ENCODE measurements at regions not wholly inside any gene's neighbourhood (a gene's known extent, or its start where the extent isn't known, plus 50 kb on each side); places are given as distances from the start of the nearest gene placed in this dataset.

DNA sequence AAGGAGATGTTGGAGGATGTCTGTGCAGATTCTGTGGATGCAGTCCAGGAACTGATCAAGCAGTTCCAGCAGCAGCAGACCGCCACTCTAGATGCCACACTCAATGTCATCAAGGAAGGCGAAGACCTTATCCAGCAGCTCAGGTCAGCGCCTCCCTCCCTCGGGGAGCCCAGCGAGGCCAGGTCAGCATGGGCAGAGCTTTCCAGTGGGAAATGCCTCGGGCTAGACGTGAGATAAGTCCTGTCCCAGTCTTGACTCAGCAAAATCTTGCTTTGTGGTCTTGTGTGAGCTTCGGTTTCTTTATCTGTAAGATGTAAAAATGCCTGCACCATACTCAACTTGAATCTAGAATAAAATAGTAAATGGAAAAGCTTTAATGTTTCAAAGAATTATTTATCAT lies 335.1 kb upstream of the UMPS start:
- peaks cover 14% of the 10 kb centered on the region for H3K27me3 Mint-ChIP-seq (ENCODE audit: low read depth)
- no peaks in the 10 kb centered on the region for H3K4me1 Mint-ChIP-seq (ENCODE audit: low read depth)
- no peaks in the 10 kb centered on the region for H3K36me3 Mint-ChIP-seq (ENCODE audit: low read depth)
- H3K9me3 Mint-ChIP-seq: no peaks in the 10 kb centered on the region
- no peak overlapping the region for H3K27ac Mint-ChIP-seq
- no peak for DNase-seq (ENCODE audit: low spot score)
- no peak overlapping the region for H3K4me3 Mint-ChIP-seq (ENCODE audit: low read depth)
- intact Hi-C loops (cut with micrococcal nuclease): no loop called here

DNA sequence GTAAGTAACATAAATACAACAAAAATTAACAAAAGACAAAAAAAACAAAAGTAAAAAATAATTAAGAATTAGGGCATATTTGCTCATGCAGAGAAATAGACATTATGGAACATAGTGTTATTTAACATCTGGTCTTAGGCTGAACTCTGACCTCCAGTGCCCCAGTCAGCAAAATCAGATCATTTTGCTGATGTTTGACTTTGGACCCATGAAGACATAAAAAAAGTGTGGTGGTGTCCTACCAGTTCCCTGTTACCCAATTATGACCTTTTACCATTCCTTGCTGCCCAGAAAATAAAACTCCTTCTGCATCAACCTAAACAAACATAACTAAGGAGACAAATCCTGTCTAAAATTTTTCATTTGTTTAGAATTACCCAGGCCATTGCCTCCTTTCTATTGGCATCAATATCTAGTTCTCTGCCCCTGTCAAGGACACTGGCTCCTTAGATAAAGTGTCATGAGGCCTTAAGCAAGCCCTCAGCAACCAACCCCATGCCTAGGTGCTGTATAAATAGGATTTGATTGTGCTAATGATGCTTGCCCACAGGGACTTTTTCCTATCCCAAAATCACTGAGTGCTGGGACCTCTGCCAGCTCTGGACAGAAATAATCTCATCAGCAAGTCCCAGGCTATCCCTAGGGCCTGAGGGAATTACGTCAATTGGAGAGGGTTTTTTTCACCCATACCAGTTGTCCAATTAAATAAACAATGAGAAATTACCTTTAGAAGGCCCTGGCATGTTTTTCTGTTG lies 334.5 kb upstream of the UMPS start:
- no peaks in the 10 kb centered on the region for H3K4me1 Mint-ChIP-seq (ENCODE audit: low read depth)
- H3K9me3 Mint-ChIP-seq: no peaks in the 10 kb centered on the region
- H3K4me3 Mint-ChIP-seq (ENCODE audit: low read depth): no peak overlapping the region
- intact Hi-C loops (cut with micrococcal nuclease): no loop called here
- no peaks in the 10 kb centered on the region for H3K36me3 Mint-ChIP-seq (ENCODE audit: low read depth)
- no peak for DNase-seq (ENCODE audit: low spot score)
- no peak overlapping the region for H3K27ac Mint-ChIP-seq
- peaks cover 13% of the 10 kb centered on the region for H3K27me3 Mint-ChIP-seq (ENCODE audit: low read depth)

DNA sequence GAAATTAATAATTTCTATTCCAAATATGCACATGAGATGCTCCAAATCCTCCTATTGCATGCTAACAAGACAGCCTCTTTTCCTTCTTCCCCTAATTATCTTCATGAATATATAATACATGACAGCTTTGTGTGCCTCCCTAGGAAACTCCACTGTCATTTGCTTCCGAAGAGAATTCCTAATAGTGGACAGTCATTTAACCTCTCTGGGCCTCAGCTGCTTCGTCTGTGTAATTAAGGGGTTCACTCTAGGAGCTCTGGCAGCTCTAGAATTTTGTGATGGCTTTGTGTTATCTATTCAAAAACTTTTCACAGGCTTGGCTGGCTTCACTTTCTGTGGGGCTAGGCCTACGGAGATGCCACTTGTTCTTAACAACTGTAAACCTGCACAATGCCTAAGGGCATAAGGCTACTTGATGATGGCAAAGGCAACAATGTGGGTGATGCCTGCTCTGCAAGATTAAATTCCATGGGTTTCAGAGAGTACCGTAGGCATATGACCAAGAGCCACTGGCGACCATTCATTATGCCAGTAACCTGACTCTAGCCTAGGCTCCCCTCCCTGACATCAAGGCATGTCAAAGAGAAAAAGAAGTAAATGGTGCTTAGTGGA lies 333.8 kb upstream of the UMPS start:
- Mint-ChIP-seq H3K36me3 (ENCODE audit: low read depth) (no peaks in the 10 kb centered on the region), H3K27me3 (ENCODE audit: low read depth) (peaks cover 8% of the 10 kb centered on the region), H3K4me3 (ENCODE audit: low read depth) (no peak overlapping the region), H3K27ac (no peak overlapping the region), H3K4me1 (ENCODE audit: low read depth) (no peaks in the 10 kb centered on the region), H3K9me3 (no peaks in the 10 kb centered on the region)
- no peak for DNase-seq (ENCODE audit: low spot score)
- intact Hi-C loops (cut with micrococcal nuclease): no loop called here

DNA sequence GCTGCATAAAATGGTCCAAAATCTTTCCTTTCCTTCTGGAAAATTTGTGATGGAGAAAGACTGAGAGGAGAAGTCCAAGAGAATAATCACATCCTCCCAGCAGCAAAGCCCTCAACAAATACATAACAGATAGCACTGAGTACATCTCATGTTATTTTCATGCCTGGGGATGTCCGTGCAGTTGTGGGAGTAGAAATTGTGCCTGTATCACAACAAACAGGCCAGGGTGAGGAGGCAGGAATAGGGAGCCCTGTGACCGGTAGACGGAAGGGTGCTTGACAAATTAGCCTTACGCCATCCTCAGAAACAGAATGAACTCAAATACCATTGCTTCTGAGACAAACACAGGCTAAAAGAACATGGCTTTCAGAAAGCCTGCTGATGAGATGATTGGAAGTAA lies 333.2 kb upstream of the UMPS start:
- Mint-ChIP-seq H3K27ac (no peak overlapping the region), H3K4me1 (ENCODE audit: low read depth) (no peaks in the 10 kb centered on the region), H3K27me3 (ENCODE audit: low read depth) (peaks cover 8% of the 10 kb centered on the region), H3K9me3 (no peaks in the 10 kb centered on the region), H3K4me3 (ENCODE audit: low read depth) (no peak overlapping the region), H3K36me3 (ENCODE audit: low read depth) (no peaks in the 10 kb centered on the region)
- intact Hi-C loops (cut with micrococcal nuclease): no loop called here
- no peak for DNase-seq (ENCODE audit: low spot score)

DNA sequence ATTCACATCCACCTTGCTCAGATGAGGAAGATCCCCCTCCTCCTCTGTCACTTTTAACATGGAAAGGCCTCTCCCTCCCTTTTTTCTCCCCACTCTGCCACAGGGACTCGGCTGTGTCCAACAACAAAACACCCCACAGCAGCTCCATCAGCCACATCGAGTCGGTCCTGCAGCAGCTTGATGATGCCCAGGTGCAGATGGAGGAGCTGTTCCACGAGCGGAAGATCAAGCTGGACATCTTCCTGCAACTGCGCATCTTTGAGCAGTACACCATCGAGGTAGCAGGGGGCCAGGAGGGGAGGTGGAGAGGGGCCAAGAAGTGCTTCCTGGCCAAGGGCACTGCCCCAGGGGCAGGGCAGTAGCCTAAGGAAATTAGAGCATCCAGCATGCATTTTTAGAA lies 331.7 kb upstream of the UMPS start:
- Mint-ChIP-seq H3K9me3 (no peaks in the 10 kb centered on the region), H3K4me1 (ENCODE audit: low read depth) (no peaks in the 10 kb centered on the region), H3K27ac (no peak overlapping the region), H3K27me3 (ENCODE audit: low read depth) (peaks cover 8% of the 10 kb centered on the region), H3K36me3 (ENCODE audit: low read depth) (no peaks in the 10 kb centered on the region), H3K4me3 (ENCODE audit: low read depth) (no peak overlapping the region)
- intact Hi-C loops (cut with micrococcal nuclease): no loop called here
- no peak for DNase-seq (ENCODE audit: low spot score)

DNA sequence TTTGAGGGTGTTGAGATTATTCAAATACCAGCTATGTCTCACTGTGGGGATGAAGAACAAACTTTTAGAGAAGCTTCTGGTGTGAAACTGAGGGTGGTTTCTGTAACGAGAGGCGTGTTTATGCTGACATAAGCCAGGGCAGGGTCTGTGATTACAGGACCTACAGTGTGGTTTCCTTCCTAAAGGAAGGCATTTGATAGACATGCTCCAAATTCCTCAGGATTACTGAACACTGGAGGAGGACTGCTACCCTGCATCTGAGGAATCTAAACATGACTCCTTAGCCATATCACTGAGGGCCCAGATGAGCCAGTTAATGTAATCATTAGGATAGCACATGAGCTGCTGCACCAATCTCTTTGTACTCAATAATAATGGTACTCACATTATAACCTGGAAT lies 328.4 kb upstream of the UMPS start:
- intact Hi-C loops (cut with micrococcal nuclease): no loop called here
- Mint-ChIP-seq H3K36me3 (ENCODE audit: low read depth) (no peaks in the 10 kb centered on the region), H3K9me3 (no peaks in the 10 kb centered on the region), H3K27ac (no peak overlapping the region), H3K27me3 (ENCODE audit: low read depth) (peaks cover 1% of the 10 kb centered on the region), H3K4me1 (ENCODE audit: low read depth) (no peaks in the 10 kb centered on the region), H3K4me3 (ENCODE audit: low read depth) (no peak overlapping the region)
- no peak for DNase-seq (ENCODE audit: low spot score)

DNA sequence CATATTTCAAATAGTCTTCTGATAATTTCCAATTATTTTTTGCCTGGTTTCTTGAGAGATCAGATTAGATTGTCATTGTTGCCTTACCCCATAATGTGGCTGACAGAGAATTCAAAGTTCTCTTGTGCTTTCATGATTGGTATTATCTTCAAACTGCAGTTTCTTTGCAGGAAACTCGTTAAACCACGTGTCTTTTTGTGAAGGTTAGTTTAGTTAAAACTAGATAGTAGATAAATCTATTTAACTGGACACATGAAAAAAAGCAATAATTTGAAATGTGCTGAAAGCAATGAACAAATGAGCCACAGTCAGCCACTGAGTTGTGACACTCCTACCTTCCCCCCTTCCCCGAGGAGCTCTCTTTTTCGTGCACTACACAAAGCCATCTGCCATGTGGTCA lies 327.5 kb upstream of the UMPS start:
- H3K4me3 Mint-ChIP-seq (ENCODE audit: low read depth): no peak overlapping the region
- H3K27ac Mint-ChIP-seq: no peak overlapping the region
- intact Hi-C loops (cut with micrococcal nuclease): no loop called here
- peaks cover 1% of the 10 kb centered on the region for H3K27me3 Mint-ChIP-seq (ENCODE audit: low read depth)
- H3K4me1 Mint-ChIP-seq (ENCODE audit: low read depth): no peaks in the 10 kb centered on the region
- no peak for DNase-seq (ENCODE audit: low spot score)
- no peaks in the 10 kb centered on the region for H3K9me3 Mint-ChIP-seq
- no peaks in the 10 kb centered on the region for H3K36me3 Mint-ChIP-seq (ENCODE audit: low read depth)

DNA sequence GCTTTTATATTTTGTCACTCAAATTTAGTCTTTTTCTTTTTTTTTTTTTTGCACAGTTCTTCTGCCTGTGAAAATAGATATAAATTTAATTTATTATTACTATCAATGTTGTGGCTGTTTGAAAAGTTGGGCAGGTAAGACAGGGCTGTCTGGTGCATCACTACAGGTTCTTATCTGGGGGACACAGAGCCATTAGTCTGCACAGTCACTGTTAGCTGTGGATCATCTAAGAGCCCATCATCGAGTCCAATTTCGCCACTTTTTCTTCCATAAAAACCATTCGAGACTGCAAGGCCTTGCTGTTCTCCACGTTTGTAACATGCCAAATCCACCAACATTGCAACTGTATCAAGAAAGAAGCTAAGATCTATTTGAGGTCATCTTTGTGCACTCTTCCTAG lies 325.6 kb upstream of the UMPS start:
- no peak for DNase-seq (ENCODE audit: low spot score)
- no peaks in the 10 kb centered on the region for H3K9me3 Mint-ChIP-seq
- no peaks in the 10 kb centered on the region for H3K36me3 Mint-ChIP-seq (ENCODE audit: low read depth)
- H3K27ac Mint-ChIP-seq: no peak overlapping the region
- H3K4me1 Mint-ChIP-seq (ENCODE audit: low read depth): no peaks in the 10 kb centered on the region
- intact Hi-C loops (cut with micrococcal nuclease): no loop called here
- peaks cover 1% of the 10 kb centered on the region for H3K27me3 Mint-ChIP-seq (ENCODE audit: low read depth)
- H3K4me3 Mint-ChIP-seq (ENCODE audit: low read depth): no peak overlapping the region

DNA sequence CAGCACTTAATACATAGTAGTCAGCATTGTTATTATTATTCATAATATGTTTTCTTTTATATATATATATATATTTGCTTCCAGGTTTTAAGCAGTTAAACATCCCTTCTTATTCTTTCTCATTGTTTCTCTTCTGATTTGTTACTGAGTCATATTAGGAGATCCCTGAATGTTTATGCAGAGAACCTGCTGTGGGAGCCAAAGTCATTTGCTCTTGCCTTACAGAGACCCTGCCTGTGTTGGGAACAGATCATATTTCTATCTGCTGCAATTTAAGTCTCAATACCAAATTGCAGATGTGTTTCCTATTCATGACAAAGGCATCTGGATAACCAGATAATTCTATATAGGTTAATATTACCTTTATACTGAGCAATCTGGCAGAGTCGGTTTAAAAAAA lies 323.0 kb upstream of the UMPS start:
- H3K27me3 Mint-ChIP-seq (ENCODE audit: low read depth): peaks cover 1% of the 10 kb centered on the region
- DNase-seq (ENCODE audit: low spot score): no peak
- intact Hi-C loops (cut with micrococcal nuclease): no loop called here
- H3K36me3 Mint-ChIP-seq (ENCODE audit: low read depth): no peaks in the 10 kb centered on the region
- no peak overlapping the region for H3K27ac Mint-ChIP-seq
- H3K4me3 Mint-ChIP-seq (ENCODE audit: low read depth): no peak overlapping the region
- H3K9me3 Mint-ChIP-seq: no peaks in the 10 kb centered on the region
- no peaks in the 10 kb centered on the region for H3K4me1 Mint-ChIP-seq (ENCODE audit: low read depth)

DNA sequence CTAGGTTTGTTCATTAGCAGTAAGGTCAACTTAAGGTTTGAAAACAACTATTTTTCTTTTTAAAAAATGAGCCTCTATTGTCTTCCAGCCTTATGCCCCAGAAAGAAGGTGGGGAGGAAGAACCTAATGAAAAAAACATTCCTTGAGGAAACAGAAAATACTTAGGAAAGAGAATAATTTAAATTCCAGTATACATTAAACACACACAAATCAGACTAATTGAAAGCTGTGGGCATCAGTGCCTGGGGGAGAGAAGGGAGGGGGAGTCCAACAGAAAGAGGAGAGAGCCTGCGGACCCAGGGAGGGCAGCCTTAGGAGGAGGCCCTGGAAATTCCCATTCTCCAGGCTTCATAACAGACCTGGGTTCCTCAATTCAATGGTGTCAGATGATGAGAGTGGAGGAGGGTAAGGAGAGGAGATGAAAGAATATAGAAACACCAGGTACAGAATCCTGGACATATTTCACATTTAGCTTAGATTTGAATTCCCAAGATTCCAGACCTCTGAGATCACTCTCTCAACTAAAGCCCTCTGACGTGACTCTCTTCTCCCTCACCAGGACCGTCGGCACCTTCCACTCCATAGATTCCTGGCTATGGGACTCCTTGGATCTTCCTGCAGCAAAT lies 320.5 kb upstream of the UMPS start:
- no peak for DNase-seq (ENCODE audit: low spot score)
- H3K9me3 Mint-ChIP-seq: no peaks in the 10 kb centered on the region
- H3K4me1 Mint-ChIP-seq (ENCODE audit: low read depth): no peaks in the 10 kb centered on the region
- intact Hi-C loops (cut with micrococcal nuclease): no loop called here
- H3K4me3 Mint-ChIP-seq (ENCODE audit: low read depth): no peak overlapping the region
- no peak overlapping the region for H3K27ac Mint-ChIP-seq
- H3K36me3 Mint-ChIP-seq (ENCODE audit: low read depth): no peaks in the 10 kb centered on the region
- peaks cover under 1% of the 10 kb centered on the region for H3K27me3 Mint-ChIP-seq (ENCODE audit: low read depth)

DNA sequence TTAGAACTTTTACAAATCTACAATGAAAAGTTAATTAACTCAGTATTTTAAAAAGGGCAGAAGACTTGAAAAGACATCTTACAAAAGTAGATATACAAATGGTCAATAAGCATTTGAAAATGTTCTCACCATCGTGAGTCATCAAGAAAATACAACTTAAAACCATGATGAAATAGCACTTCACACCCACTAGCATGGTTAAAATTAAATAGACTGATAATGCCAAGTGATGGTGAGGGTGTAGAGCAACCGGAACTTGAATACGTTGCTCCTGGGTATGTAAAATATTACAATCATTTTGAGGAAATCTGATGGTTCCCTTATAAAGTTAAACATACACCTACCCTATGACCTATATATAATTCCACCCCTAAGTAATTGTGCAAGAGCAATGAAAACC lies 319.8 kb upstream of the UMPS start:
- DNase-seq (ENCODE audit: low spot score): no peak
- Mint-ChIP-seq H3K36me3 (ENCODE audit: low read depth) (no peaks in the 10 kb centered on the region), H3K4me3 (ENCODE audit: low read depth) (no peak overlapping the region), H3K27me3 (ENCODE audit: low read depth) (no peaks in the 10 kb centered on the region), H3K9me3 (no peaks in the 10 kb centered on the region), H3K4me1 (ENCODE audit: low read depth) (no peaks in the 10 kb centered on the region), H3K27ac (no peak overlapping the region)
- intact Hi-C loops (cut with micrococcal nuclease): no loop called here

DNA sequence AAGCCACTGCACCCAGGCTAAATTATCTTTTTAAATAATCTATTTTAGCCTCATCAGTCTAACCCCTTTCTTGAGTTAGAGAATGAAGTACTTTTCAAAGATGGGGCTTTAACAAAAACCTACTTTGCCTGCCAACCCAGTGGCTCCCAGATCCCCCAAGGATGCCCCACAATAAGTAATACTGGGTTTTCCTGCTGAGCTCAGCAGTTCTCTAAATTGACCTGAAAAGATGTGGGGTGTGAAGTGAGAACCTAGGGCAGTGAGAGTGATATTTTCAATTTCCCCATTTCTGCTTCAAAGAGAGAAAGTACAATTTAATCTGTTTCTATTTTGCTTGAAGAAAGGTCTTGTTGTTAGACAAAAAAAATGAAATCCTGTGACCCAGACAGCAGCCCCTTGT lies 318.5 kb upstream of the UMPS start:
- Mint-ChIP-seq H3K4me1 (ENCODE audit: low read depth) (no peaks in the 10 kb centered on the region), H3K4me3 (ENCODE audit: low read depth) (no peak overlapping the region), H3K27me3 (ENCODE audit: low read depth) (no peaks in the 10 kb centered on the region), H3K9me3 (no peaks in the 10 kb centered on the region), H3K27ac (no peak overlapping the region), H3K36me3 (ENCODE audit: low read depth) (no peaks in the 10 kb centered on the region)
- intact Hi-C loops (cut with micrococcal nuclease): no loop called here
- no peak for DNase-seq (ENCODE audit: low spot score)

DNA sequence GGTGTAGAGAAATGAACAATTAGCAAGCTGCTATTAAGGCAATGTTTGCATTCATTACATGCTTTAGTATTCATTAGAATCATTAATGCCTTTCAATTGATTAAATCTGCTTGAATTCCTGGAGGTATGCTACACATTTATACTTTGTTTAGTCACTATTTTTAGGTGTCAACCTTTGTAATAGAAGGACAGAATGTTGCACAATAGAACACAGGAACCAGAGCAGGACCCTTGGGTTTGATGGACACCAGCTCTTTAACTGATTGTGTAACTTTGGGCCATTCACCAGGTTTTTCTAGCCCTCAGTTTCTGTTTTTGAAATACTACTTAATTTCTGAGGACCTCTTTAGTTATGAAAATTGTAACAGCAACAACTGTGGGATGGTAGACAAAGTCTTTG lies 317.6 kb upstream of the UMPS start:
- H3K36me3 Mint-ChIP-seq (ENCODE audit: low read depth): no peaks in the 10 kb centered on the region
- DNase-seq (ENCODE audit: low spot score): no peak
- no peak overlapping the region for H3K4me3 Mint-ChIP-seq (ENCODE audit: low read depth)
- intact Hi-C loops (cut with micrococcal nuclease): no loop called here
- no peak overlapping the region for H3K27ac Mint-ChIP-seq
- no peaks in the 10 kb centered on the region for H3K27me3 Mint-ChIP-seq (ENCODE audit: low read depth)
- H3K4me1 Mint-ChIP-seq (ENCODE audit: low read depth): no peaks in the 10 kb centered on the region
- no peaks in the 10 kb centered on the region for H3K9me3 Mint-ChIP-seq

Measured in activated T-helper 2 cell treated with anti-CD3 and anti-CD28 coated beads, Interferon-gamma antibody, Interleukin-2, Interleukin-4, amounts not matched to agents 10 μg/mL and 5 μg/mL and 100 μg/mL, durations not matched to agents 14 hours and 24 hours and 36 hours (primary cell).